OCI-LY3 (cell line): ENCODE measurements at regions not wholly inside any gene's neighbourhood (a gene's known extent, or its start where the extent isn't known, plus 50 kb on each side); places are given as distances from the start of the nearest gene placed in this dataset.

ENCODE experiments used
- CTCF ChIP-seq: fragments of 200-600, 300-600 bp; sonication (generic); IDR thresholded peaks from 2 replicates; pipeline ENCODE4 v1.5.1; 2014; ENCODE audit warnings: antibody characterized with exemption, low read length, low read depth
- EZH2phosphoT487 ChIP-seq: fragments of 200-600 bp; shearing (Covaris generic); IDR thresholded peaks from 2 replicates; pipeline ENCODE4 v1.6.1; 2018; ENCODE audit warnings: antibody characterized with exemption, mixed run types, low read depth

GRCh38 chr11:92504534-92504933, 279.9 kb downstream of the FAT3 start:
- TF ChIP-seq CTCF (no peak), EZH2phosphoT487 (no peak)
